ENCODE measurements at regions not wholly inside any gene's neighbourhood (a gene's known extent, or its start where the extent isn't known, plus 50 kb on each side); places are given as distances from the start of the nearest gene placed in this dataset.

- Histone ChIP-seq H3K4me3 (no peak overlapping the region), H3K4me1 (no peaks in the 10 kb centered on the region), H3K27ac (no peak overlapping the region), H3K27me3 (no peaks in the 10 kb centered on the region), H3K9me3 (no peaks in the 10 kb centered on the region), H3K36me3 (no peaks in the 10 kb centered on the region)
- 96% methylated on average over 5 of the region's 5 CpGs for WGBS
- no peak for DNase-seq (ENCODE audit: low spot score in 2 of 2)
- no peak for TF ChIP-seq POLR2AphosphoS5 (IDR thresholded peaks at IDR 0.05)
- TF ChIP-seq, protein P1, sequence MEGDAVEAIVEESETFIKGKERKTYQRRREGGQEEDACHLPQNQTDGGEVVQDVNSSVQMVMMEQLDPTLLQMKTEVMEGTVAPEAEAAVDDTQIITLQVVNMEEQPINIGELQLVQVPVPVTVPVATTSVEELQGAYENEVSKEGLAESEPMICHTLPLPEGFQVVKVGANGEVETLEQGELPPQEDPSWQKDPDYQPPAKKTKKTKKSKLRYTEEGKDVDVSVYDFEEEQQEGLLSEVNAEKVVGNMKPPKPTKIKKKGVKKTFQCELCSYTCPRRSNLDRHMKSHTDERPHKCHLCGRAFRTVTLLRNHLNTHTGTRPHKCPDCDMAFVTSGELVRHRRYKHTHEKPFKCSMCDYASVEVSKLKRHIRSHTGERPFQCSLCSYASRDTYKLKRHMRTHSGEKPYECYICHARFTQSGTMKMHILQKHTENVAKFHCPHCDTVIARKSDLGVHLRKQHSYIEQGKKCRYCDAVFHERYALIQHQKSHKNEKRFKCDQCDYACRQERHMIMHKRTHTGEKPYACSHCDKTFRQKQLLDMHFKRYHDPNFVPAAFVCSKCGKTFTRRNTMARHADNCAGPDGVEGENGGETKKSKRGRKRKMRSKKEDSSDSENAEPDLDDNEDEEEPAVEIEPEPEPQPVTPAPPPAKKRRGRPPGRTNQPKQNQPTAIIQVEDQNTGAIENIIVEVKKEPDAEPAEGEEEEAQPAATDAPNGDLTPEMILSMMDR (IDR thresholded peaks at IDR 0.05) = no peak
- TF ChIP-seq EP300 (IDR thresholded peaks at IDR 0.05) = no peak
- TF ChIP-seq POLR2A (IDR thresholded peaks at IDR 0.05) = no peak
These were observed 233.7 kb upstream of the SOX21 start for GRCh38 chr13:94946039-94946438.

DNA sequence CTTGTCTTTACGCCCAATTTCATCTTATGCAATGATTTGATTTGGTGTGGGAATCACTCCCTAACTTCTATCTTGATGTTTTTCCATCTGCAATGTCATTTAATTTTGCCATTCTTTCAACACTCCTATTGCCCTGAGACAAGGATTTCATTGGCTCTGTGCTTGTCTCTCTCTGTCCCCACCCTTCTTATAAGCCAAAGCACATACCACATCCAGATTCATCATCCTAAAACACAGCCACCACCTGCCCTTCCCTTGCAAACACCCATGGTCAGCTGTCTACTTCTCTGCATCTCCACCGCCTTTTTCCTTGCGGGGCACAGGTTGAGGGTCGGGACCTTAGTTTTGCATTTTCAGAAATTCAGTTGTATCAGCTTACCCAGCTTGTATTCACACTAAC is 225.8 kb upstream of the SOX21 start:
- no peak overlapping the region for H3K27ac ChIP-seq
- TF ChIP-seq POLR2A (IDR thresholded peaks at IDR 0.05) (no peak), POLR2AphosphoS5 (IDR thresholded peaks at IDR 0.05) (no peak), EP300 (IDR thresholded peaks at IDR 0.05) (no peak)
- TF ChIP-seq, protein P1 (IDR thresholded peaks at IDR 0.05) = no peak
- DNase-seq (ENCODE audit: low spot score in 2 of 2) = no peak

GRCh38 chr13:94936633-94937032 is 224.3 kb upstream of the SOX21 start:
- H3K27ac ChIP-seq = no peak overlapping the region
- H3K36me3 ChIP-seq = no peaks in the 10 kb centered on the region
- H3K9me3 ChIP-seq = peaks cover 4% of the 10 kb centered on the region
- TF ChIP-seq, protein P1 (IDR thresholded peaks at IDR 0.05) = no peak
- TF ChIP-seq EP300 (IDR thresholded peaks at IDR 0.05) = no peak
- no peak for TF ChIP-seq POLR2A (IDR thresholded peaks at IDR 0.05)
- TF ChIP-seq POLR2AphosphoS5 (IDR thresholded peaks at IDR 0.05) = no peak
- H3K4me3 ChIP-seq = no peak overlapping the region
- H3K27me3 ChIP-seq = no peaks in the 10 kb centered on the region
- H3K4me1 ChIP-seq = no peaks in the 10 kb centered on the region
- DNase-seq (ENCODE audit: low spot score in 2 of 2) = no peak

More for the DNA sequence above, 225.8 kb upstream of the SOX21 start:
- H3K4me3 ChIP-seq = no peak overlapping the region
- H3K4me1 ChIP-seq = no peaks in the 10 kb centered on the region
- H3K9me3 ChIP-seq = peaks cover 1% of the 10 kb centered on the region
- H3K27me3 ChIP-seq = no peaks in the 10 kb centered on the region
- 88% methylated on average over 4 of the region's 4 CpGs for WGBS
- no peaks in the 10 kb centered on the region for H3K36me3 ChIP-seq

- H3K27ac ChIP-seq = no peak overlapping the region
- no peaks in the 10 kb centered on the region for H3K27me3 ChIP-seq
- no peaks in the 10 kb centered on the region for H3K36me3 ChIP-seq
- H3K9me3 ChIP-seq = peaks cover 4% of the 10 kb centered on the region
- no peak for DNase-seq (ENCODE audit: low spot score in 2 of 2)
- H3K4me1 ChIP-seq = no peaks in the 10 kb centered on the region
- no peak overlapping the region for H3K4me3 ChIP-seq
- 93% methylated on average over 4 of the region's 4 CpGs for WGBS
- TF ChIP-seq, protein P1 (IDR thresholded peaks at IDR 0.05) = no peak
- TF ChIP-seq POLR2AphosphoS5 (IDR thresholded peaks at IDR 0.05) (no peak), POLR2A (IDR thresholded peaks at IDR 0.05) (no peak), EP300 (IDR thresholded peaks at IDR 0.05) (no peak)
These were observed 221.6 kb upstream of the SOX21 start for GRCh38 chr13:94933936-94934335.

GRCh38 chr13:94933230-94933751 is 220.9 kb upstream of the SOX21 start:
- TF ChIP-seq EP300 (IDR thresholded peaks at IDR 0.05) (no peak), POLR2AphosphoS5 (IDR thresholded peaks at IDR 0.05) (no peak), POLR2A (IDR thresholded peaks at IDR 0.05) (no peak)
- TF ChIP-seq, protein P1 (IDR thresholded peaks at IDR 0.05) = no peak
- no peak overlapping the region for H3K4me3 ChIP-seq
- no peak for DNase-seq (ENCODE audit: low spot score in 2 of 2)
- peaks cover 4% of the 10 kb centered on the region for H3K9me3 ChIP-seq
- H3K36me3 ChIP-seq = no peaks in the 10 kb centered on the region
- H3K4me1 ChIP-seq = no peaks in the 10 kb centered on the region
- 97% methylated on average over 4 of the region's 4 CpGs for WGBS
- no peaks in the 10 kb centered on the region for H3K27me3 ChIP-seq
- no peak overlapping the region for H3K27ac ChIP-seq

Measured in suprapubic skin (tissue), 4 donors.